ENCODE measurements at regions not wholly inside any gene's neighbourhood (a gene's known extent, or its start where the extent isn't known, plus 50 kb on each side); places are given as distances from the start of the nearest gene placed in this dataset.
"Not testable (repeated sequence)": the region's sequence is repeated elsewhere in the genome, so short reads cannot be mapped to it uniquely, and the experiment has no call there.

GRCh38 chr1:67611846-67612245, 73.2 kb upstream of the GADD45A start:
- Histone ChIP-seq H3K36me3 (no peaks in the 10 kb centered on the region), H3K4me3 (no peak overlapping the region), H3K9me3 (no peaks in the 10 kb centered on the region), H3K4me1 (ENCODE audit: control insufficient read depth in 1 of 2, low read depth in 2 of 2) (peaks cover 7 to 38% of the 10 kb centered on the region in 2 donors), H3K27me3 (replicated peaks; ENCODE audit: insufficient read depth) (no peaks in the 10 kb centered on the region), H3K27ac (no peak overlapping the region)
- TF ChIP-seq CTCF (IDR thresholded peaks at IDR 0.05), result no peak
- DNase-seq (ENCODE audit: low spot score), result no peak
- no peak for ATAC-seq (ENCODE audit: insufficient number of reproducible peaks, low FRiP score, low read depth)

GRCh38 chr1:67612788-67613241, 72.2 kb upstream of the GADD45A start:
- no peak overlapping the region for H3K4me3 ChIP-seq
- no peak for TF ChIP-seq CTCF (IDR thresholded peaks at IDR 0.05)
- no peaks in the 10 kb centered on the region for H3K36me3 ChIP-seq
- H3K27ac ChIP-seq, result peak overlapping the region; percentile 26 to 35
- DNase-seq (ENCODE audit: low spot score) (no peak), ATAC-seq (ENCODE audit: insufficient number of reproducible peaks, low FRiP score, low read depth) (no peak)
- H3K9me3 ChIP-seq, result no peaks in the 10 kb centered on the region
- H3K4me1 ChIP-seq (ENCODE audit: control insufficient read depth in 1 of 2, low read depth in 2 of 2), result peaks cover 7 to 45% of the 10 kb centered on the region in 2 donors
- no peaks in the 10 kb centered on the region for H3K27me3 ChIP-seq (replicated peaks; ENCODE audit: insufficient read depth)

GRCh38 chr1:67613479-67613878, 71.5 kb upstream of the GADD45A start:
- H3K9me3 ChIP-seq, result not testable (repeated sequence)
- H3K27ac ChIP-seq, result peak overlapping the region in 1 of 2 donors; percentile 35

GRCh38 chr1:67614511-67614934, 70.5 kb upstream of the GADD45A start:
- ATAC-seq (ENCODE audit: insufficient number of reproducible peaks, low FRiP score, low read depth) (peak; percentile 11), DNase-seq (ENCODE audit: low spot score) (no peak)
- Histone ChIP-seq H3K27ac (no peak overlapping the region), H3K4me3 (no peak overlapping the region), H3K9me3 (no peaks in the 10 kb centered on the region), H3K27me3 (replicated peaks; ENCODE audit: insufficient read depth) (no peaks in the 10 kb centered on the region), H3K4me1 (ENCODE audit: control insufficient read depth in 1 of 2, low read depth in 2 of 2) (peaks cover 11 to 60% of the 10 kb centered on the region in 2 donors), H3K36me3 (no peaks in the 10 kb centered on the region)
- no peak for TF ChIP-seq CTCF (IDR thresholded peaks at IDR 0.05)

More at GRCh38 chr1:67613479-67613878, 71.5 kb upstream of the GADD45A start:
- not testable (repeated sequence) for ATAC-seq (ENCODE audit: insufficient number of reproducible peaks, low FRiP score, low read depth); H3K4me3 ChIP-seq; H3K27me3 ChIP-seq (replicated peaks; ENCODE audit: insufficient read depth); H3K36me3 ChIP-seq; DNase-seq (ENCODE audit: low spot score)
- peaks cover 7 to 52% of the 10 kb centered on the region in 2 donors for H3K4me1 ChIP-seq (ENCODE audit: control insufficient read depth in 1 of 2, low read depth in 2 of 2)

GRCh38 chr1:67615886-67616285, 69.1 kb upstream of the GADD45A start:
- H3K9me3 ChIP-seq, result no peaks in the 10 kb centered on the region
- no peak for DNase-seq (ENCODE audit: low spot score)
- ATAC-seq (ENCODE audit: insufficient number of reproducible peaks, low FRiP score, low read depth), result no peak

More at GRCh38 chr1:67615886-67616285, 69.1 kb upstream of the GADD45A start:
- H3K4me3 ChIP-seq, result no peak overlapping the region
- H3K4me1 ChIP-seq (ENCODE audit: control insufficient read depth in 1 of 2, low read depth in 2 of 2), result peaks cover 11 to 66% of the 10 kb centered on the region in 2 donors
- TF ChIP-seq CTCF (IDR thresholded peaks at IDR 0.05), result no peak
- peak overlapping the region; percentile 45 to 47 for H3K27ac ChIP-seq
- no peaks in the 10 kb centered on the region for H3K27me3 ChIP-seq (replicated peaks; ENCODE audit: insufficient read depth)
- no peaks in the 10 kb centered on the region for H3K36me3 ChIP-seq
